IMR-90 (cell line): ENCODE measurements at regions not wholly inside any gene's neighbourhood (a gene's known extent, or its start where the extent isn't known, plus 50 kb on each side); places are given as distances from the start of the nearest gene placed in this dataset.

ENCODE experiments used
- ATAC-seq: fragments of 200-7000 bp; cut with Tn5 transposase; 2 replicates; pipeline ENCODE4 v1.9.1; 2020; ENCODE audit warnings: low read depth, mild to moderate bottlenecking, moderate library complexity
- BruUV-seq: library from RNA; stranded (reverse); fragments of 400-500 nt; replicated peaks from 2 replicates; lab custom pipeline; 2021; lab: Mats Ljungman, UMichigan
- CTCF ChIA-PET: fragments of 300-600 bp; formaldehyde crosslinking; extraction: SDS; loops from one replicate; lab custom pipeline; 2021; ENCODE audit warnings: antibody characterized with exemption; lab: Yijun Ruan, JAX
- POLR2A ChIA-PET: fragments of 300-600 bp; sonication (Branson Sonifier 250); formaldehyde crosslinking; loops from one replicate; lab custom pipeline; 2022; ENCODE audit warnings: antibody characterized with exemption; ENCODE audit not compliant: unreplicated experiment; lab: Charles Lee
- DNase-seq: peaks from one replicate; pipeline ENCODE4 v3.0.0; 2013
- H2AFZ ChIP-seq: replicated peaks from 2 replicates; pipeline ENCODE3; 2013; ENCODE audit warnings: low read length, mild to moderate bottlenecking; ENCODE audit not compliant: poor library complexity
- H2AK5ac ChIP-seq: 2 replicates; pipeline ENCODE4 v1.6.1; 2013; ENCODE audit warnings: low read depth, low read length, inconsistent platforms
- H2AK9ac ChIP-seq: replicated peaks from 2 replicates; pipeline ENCODE3; 2013; ENCODE audit warnings: mild to moderate bottlenecking, low read depth, low read length, moderate library complexity; ENCODE audit not compliant: poor library complexity
- H2BK120ac ChIP-seq: 2 replicates; pipeline ENCODE4 v1.6.1; 2013; ENCODE audit warnings: low read depth, low read length, inconsistent platforms
- H2BK15ac ChIP-seq: 3 replicates; pipeline ENCODE4 v1.6.1; 2013; ENCODE audit warnings: low read depth, low read length, inconsistent platforms
- H2BK20ac ChIP-seq: 2 replicates; pipeline ENCODE4 v1.6.1; 2013; ENCODE audit warnings: low read depth, mild to moderate bottlenecking, inconsistent platforms, low read length, moderate library complexity
- H2BK5ac ChIP-seq: 2 replicates; pipeline ENCODE4 v1.6.1; 2013; ENCODE audit warnings: mild to moderate bottlenecking, low read depth, low read length, inconsistent platforms; ENCODE audit not compliant: poor library complexity, severe bottlenecking
- H3K14ac ChIP-seq: replicated peaks from 2 replicates; pipeline ENCODE4 v1.6.1; 2013; ENCODE audit warnings: low read depth, low read length, inconsistent platforms
- H3K18ac ChIP-seq: 2 replicates; pipeline ENCODE4 v1.6.1; 2013; ENCODE audit warnings: low read depth, low read length, control low read depth
- H3K23ac ChIP-seq: 2 replicates; pipeline ENCODE4 v1.6.1; 2013; ENCODE audit warnings: low read depth, low read length, inconsistent platforms
- H3K27ac ChIP-seq: 2 replicates; pipeline ENCODE4 v1.5.1; 2013; ENCODE audit warnings: mild to moderate bottlenecking, control low read depth, low read length; ENCODE audit not compliant: insufficient read depth
- H3K27me3 ChIP-seq: 2 replicates; pipeline ENCODE4 v1.6.1; 2013; ENCODE audit warnings: low read length; ENCODE audit not compliant: control insufficient read depth, insufficient read depth
- H3K36me3 ChIP-seq: 2 replicates; pipeline ENCODE4 v1.6.1; 2013; ENCODE audit warnings: low read length, mixed read lengths; ENCODE audit not compliant: control insufficient read depth, insufficient read depth
- H3K4ac ChIP-seq: 2 replicates; pipeline ENCODE4 v1.6.1; 2013; ENCODE audit warnings: low read depth, low read length, inconsistent platforms
- H3K4me1 ChIP-seq: 2 replicates; pipeline ENCODE4 v1.6.1; 2013; ENCODE audit warnings: low read length, mixed read lengths; ENCODE audit not compliant: control insufficient read depth, insufficient read depth
- H3K4me2 ChIP-seq: 2 replicates; pipeline ENCODE4 v1.6.1; 2013; ENCODE audit warnings: low read depth, mild to moderate bottlenecking, control low read depth, low read length, moderate library complexity
- H3K4me3 ChIP-seq: 2 replicates; pipeline ENCODE4 v1.5.1; 2013; ENCODE audit warnings: low read depth, mild to moderate bottlenecking, control low read depth, low read length, moderate library complexity; ENCODE audit not compliant: insufficient read depth
- H3K56ac ChIP-seq: 2 replicates; pipeline ENCODE4 v1.6.1; 2013; ENCODE audit warnings: low read length, inconsistent platforms; ENCODE audit not compliant: insufficient read depth; ENCODE audit errors: extremely low read depth
- H3K79me1 ChIP-seq, 2 experiments: 2 replicates each; pipeline ENCODE4 v1.6.1; 2013; ENCODE audit warnings: low read length in 2 of 2, inconsistent platforms in 1 of 2, low read depth in 1 of 2
- H3K9ac ChIP-seq: 2 replicates; pipeline ENCODE4 v1.6.1; 2013; ENCODE audit warnings: low read depth, low read length, control low read depth
- H3K9me1 ChIP-seq: 2 replicates; pipeline ENCODE4 v1.6.1; 2013; ENCODE audit warnings: low read length, inconsistent platforms; ENCODE audit not compliant: insufficient read depth
- H3K9me3 ChIP-seq: 2 replicates; pipeline ENCODE4 v1.6.1; 2013; ENCODE audit warnings: low read length; ENCODE audit not compliant: control insufficient read depth, insufficient read depth
- H4K20me1 ChIP-seq: 2 replicates; pipeline ENCODE4 v1.6.1; 2013; ENCODE audit warnings: low read length, inconsistent platforms; ENCODE audit not compliant: insufficient read depth
- H4K5ac ChIP-seq: 2 replicates; pipeline ENCODE4 v1.6.1; 2013; ENCODE audit warnings: mild to moderate bottlenecking, low read depth, low read length, control low read depth
- H4K8ac ChIP-seq, 2 experiments: 2 replicates each; pipeline ENCODE4 v1.6.1; 2013; ENCODE audit warnings: low read depth in 2 of 2, low read length in 2 of 2, control low read depth in 1 of 2, inconsistent platforms in 1 of 2
- H4K91ac ChIP-seq: 2 replicates; pipeline ENCODE4 v1.6.1; 2013; ENCODE audit warnings: low read depth, low read length, inconsistent platforms; ENCODE audit not compliant: insufficient read depth
- CEBPB ChIP-seq: IDR thresholded peaks from 2 replicates; pipeline ENCODE4 v1.6.1; 2012; ENCODE audit warnings: low read depth, low read length, improper control_type of control experiment
- CHD1 ChIP-seq: IDR thresholded peaks from 2 replicates; pipeline ENCODE4 v1.6.1; 2012; ENCODE audit warnings: low read depth, low read length, improper control_type of control experiment
- CTCF ChIP-seq: conservative IDR thresholded peaks from 2 replicates; pipeline ENCODE4 v1.5.1; 2012; ENCODE audit warnings: mild to moderate bottlenecking, low read depth, low read length, improper control_type of control experiment
- MAFK ChIP-seq: IDR thresholded peaks from 2 replicates; pipeline ENCODE4 v1.6.1; 2012; ENCODE audit warnings: low read depth, low read length, improper control_type of control experiment
- WGBS, 2 experiments: methylation state at CpG; one replicate each; pipeline versions ENCODE4 v1.1.5 to v1.1.7; 2013; ENCODE audit warnings: missing lambda C conversion rate in 2 of 2; ENCODE audit not compliant: insufficient read length in 1 of 2; ENCODE audit errors: extremely low coverage in 2 of 2; 5-methylcytosine and 5-hydroxymethylcytosine counted together
- dilution Hi-C: fragments of 300-500 bp; cut with HindIII; formaldehyde crosslinking; loops from one replicate; pipeline ENCODE4 v1.14.3; 2018; ENCODE audit warnings: low sequenced_read_pairs; ENCODE audit not compliant: unreplicated experiment
- in situ Hi-C: fragments of 300-500 bp; cut with MboI; formaldehyde crosslinking; loops from 3 replicates; pipeline ENCODE4 v1.14.3; 2019; ENCODE audit warnings: low sequenced_read_pairs, inconsistent platforms, mixed read lengths
- intact Hi-C: fragments of 100-400 bp; cut with micrococcal nuclease; formaldehyde crosslinking; loops from 2 replicates; pipeline ENCODE4 v1.10.0; 2022

- H3K4ac ChIP-seq: peak overlapping the region; percentile 99
- peak overlapping the region; percentile 99 for H2AK5ac ChIP-seq
- H4K20me1 ChIP-seq: no peaks in the 10 kb centered on the region
- H3K9me3 ChIP-seq: no peaks in the 10 kb centered on the region
- CTCF ChIA-PET: interaction anchor here (0.5 to 1.4 kb wide), 8 partner anchors 9 to 1067 kb away, joined by 3 to 15 read pairs (median 4); no protein-coding TSS in a partner anchor
- no peak for DNase-seq
- peak overlapping the region; percentile 94 for H2BK15ac ChIP-seq
- no peak for ATAC-seq
- H3K9me1 ChIP-seq: peaks cover 13% of the 10 kb centered on the region
- peak overlapping the region; percentile 41 for H2AFZ ChIP-seq
- peak overlapping the region; percentile 85 to 96 for H4K8ac ChIP-seq
- H2BK120ac ChIP-seq: peak overlapping the region; percentile 93
- H3K56ac ChIP-seq: peak overlapping the region; percentile 74
- peak overlapping the region; percentile 86 for H3K18ac ChIP-seq
- peak overlapping the region; percentile 91 for H3K23ac ChIP-seq
- in situ Hi-C loops: loop anchor here (10.0 to 25.0 kb wide), 3 partner anchors 191 to 629 kb away; partner anchors contain the start of genes LNX2, POLR1D, RASL11A and USP12
- dilution Hi-C loops: no loop called here
- TF ChIP-seq CHD1: no peak
- TF ChIP-seq CEBPB: no peak
- peak; percentile 77 for TF ChIP-seq MAFK
- TF ChIP-seq CTCF: no peak
- H4K91ac ChIP-seq: peak overlapping the region; percentile 77
- peak overlapping the region; percentile 96 for H3K14ac ChIP-seq
- H3K27ac ChIP-seq: peak overlapping the region; percentile 84
- peak overlapping the region; percentile 85 for H2BK5ac ChIP-seq
- H3K9ac ChIP-seq: peak overlapping the region; percentile 8; the same call in 1 of the 2 replicates
- H3K4me1 ChIP-seq: peaks cover 16% of the 10 kb centered on the region
- H3K79me1 ChIP-seq: peaks cover 0 to 8% of the 10 kb centered on the region in 2 experiments; a peak in 2 of 4 replicates
- intact Hi-C loops: loop anchor here (2.0 to 10.0 kb wide), 5 partner anchors 187 to 1001 kb away; partner anchors contain the start of genes GTF3A, RASL11A, URAD and USP12
- peak overlapping the region; percentile 49 for H3K4me2 ChIP-seq
- no peak overlapping the region for H3K4me3 ChIP-seq
- no peaks in the 10 kb centered on the region for H3K36me3 ChIP-seq
- peak overlapping the region; percentile 93 for H2BK20ac ChIP-seq
- POLR2A ChIA-PET: interaction anchor here (0.9 kb wide), 1 partner anchor 70 kb away, joined by 3 read pairs; no protein-coding TSS in a partner anchor
- H4K5ac ChIP-seq: peak overlapping the region; percentile 94
- H3K27me3 ChIP-seq: no peaks in the 10 kb centered on the region
- no TSS peak for BruUV-seq
- WGBS, 2 experiments: 52% methylated on average over 3 of the region's 12 CpGs; no CpG with 5 or more reads in 1 of the 2 experiments
- no peak overlapping the region for H2AK9ac ChIP-seq
Observed at GRCh38 chr13:26983543-26984320, 187.9 kb downstream of the USP12 start.
